Sigmoid colon (tissue), 6 donors: ENCODE measurements at regions not wholly inside any gene's neighbourhood (a gene's known extent, or its start where the extent isn't known, plus 50 kb on each side); places are given as distances from the start of the nearest gene placed in this dataset.

Experiments used
- DNase-seq: peaks from one replicate; pipeline ENCODE4 v3.0.0-alpha.2; 2019
- H3K27ac ChIP-seq, 4 donors: fragments of 200-600 bp; sonication (generic); one replicate each; pipeline ENCODE4 v1.5.1; 2016 to 2019; ENCODE audit warnings: mild to moderate bottlenecking in 1 of 4
- H3K27me3 ChIP-seq, 3 donors: fragments of 200-600 bp; sonication (generic); one replicate each; pipeline ENCODE4 v1.5.1; 2019; ENCODE audit warnings: mild to moderate bottlenecking in 1 of 3
- H3K36me3 ChIP-seq, 4 donors: fragments of 200-600 bp; sonication (generic); one replicate each; pipeline ENCODE4 v1.5.1; 2016 to 2019
- H3K4me1 ChIP-seq, 4 donors: fragments of 200-600 bp; sonication (generic); one replicate each; pipeline ENCODE4 v1.5.1; 2017 to 2019
- H3K4me3 ChIP-seq, 4 donors: fragments of 200-600 bp; sonication (generic); one replicate each; pipeline ENCODE4 v1.5.1; 2017 to 2019; ENCODE audit warnings: mild to moderate bottlenecking in 2 of 4, moderate library complexity in 1 of 4
- H3K9me3 ChIP-seq, 4 donors: fragments of 200-600 bp in 3 of 4; sonication (generic) in 3 of 4; one replicate each; pipeline versions ENCODE4 v1.5.1 to v1.6.1; 2013 to 2019
- CTCF ChIP-seq, 4 experiments: fragments of 450-650 bp in 3 of 4; fragments of 200-600 bp in 1 of 4; IDR thresholded peaks; one replicate each; pipeline ENCODE4 v1.5.1; 2016 to 2019; ENCODE audit warnings: antibody characterized with exemption in 4 of 4, mild to moderate bottlenecking in 3 of 4, moderate library complexity in 2 of 4
- EP300 ChIP-seq, 4 donors: sonication (generic); formaldehyde crosslinking; IDR thresholded peaks; one replicate each; pipeline ENCODE4 v1.6.1; 2017; ENCODE audit warnings: antibody characterized with exemption in 4 of 4
- POLR2A ChIP-seq, 2 donors: fragments of 450-650 bp; IDR thresholded peaks; one replicate each; pipeline ENCODE4 v1.6.1; 2016; ENCODE audit warnings: antibody characterized with exemption in 2 of 2, mild to moderate bottlenecking in 2 of 2, moderate library complexity in 2 of 2
- POLR2AphosphoS5 ChIP-seq, 4 donors: sonication (generic); formaldehyde crosslinking; IDR thresholded peaks; one replicate each; pipeline ENCODE4 v1.6.1; 2017; ENCODE audit warnings: antibody characterized with exemption in 4 of 4
- WGBS, 2 donors: extraction: QIAGEN DNeasy Blood & Tissue Kit; methylation state at CpG; one replicate each; pipeline ENCODE4 v1.1.7; 2013; 5-methylcytosine and 5-hydroxymethylcytosine counted together
- intact Hi-C: fragments of 100-400 bp; cut with DNase I; formaldehyde crosslinking; loops from one replicate; pipeline ENCODE4 v1.15.1; 2023
- donor health status: healthy with polysubstance abuse.
- donor health status: healthy.

- TF ChIP-seq POLR2A (IDR thresholded peaks at IDR 0.05) (no peak), POLR2AphosphoS5 (IDR thresholded peaks at IDR 0.05) (no peak), EP300 (IDR thresholded peaks at IDR 0.05) (no peak), CTCF (IDR thresholded peaks at IDR 0.05) (no peak)
These were observed 172.4 kb upstream of the KCNH7 start for GRCh38 chr2:163011000-163011399.

GRCh38 chr2:163008642-163009041, 170.1 kb upstream of the KCNH7 start:
- no peaks in the 10 kb centered on the region for H3K4me1 ChIP-seq
- no peaks in the 10 kb centered on the region for H3K36me3 ChIP-seq
- WGBS, 2 donors = 83 to 86% methylated on average over 2 of the region's 2 CpGs
- H3K9me3 ChIP-seq = no peaks in the 10 kb centered on the region
- no peak overlapping the region for H3K4me3 ChIP-seq
- TF ChIP-seq POLR2AphosphoS5 (IDR thresholded peaks at IDR 0.05) (no peak), EP300 (IDR thresholded peaks at IDR 0.05) (no peak), POLR2A (IDR thresholded peaks at IDR 0.05) (no peak), CTCF (IDR thresholded peaks at IDR 0.05) (no peak)
- intact Hi-C loops = no loop called here
- no peak for DNase-seq
- H3K27ac ChIP-seq = no peak overlapping the region
- H3K27me3 ChIP-seq = no peaks in the 10 kb centered on the region

More at GRCh38 chr2:163011000-163011399, 172.4 kb upstream of the KCNH7 start:
- DNase-seq = no peak
- Histone ChIP-seq H3K27me3 (no peaks in the 10 kb centered on the region), H3K4me3 (no peak overlapping the region), H3K27ac (no peak overlapping the region), H3K4me1 (no peaks in the 10 kb centered on the region), H3K9me3 (peaks cover 0 to 2% (median 0%) of the 10 kb centered on the region in 4 donors), H3K36me3 (no peaks in the 10 kb centered on the region)
- WGBS, 2 donors = 48 to 65% methylated on average over 1 of the region's 1 CpG
- intact Hi-C loops = no loop called here

- intact Hi-C loops = no loop called here
- Histone ChIP-seq H3K27ac (no peak overlapping the region), H3K27me3 (no peaks in the 10 kb centered on the region), H3K36me3 (no peaks in the 10 kb centered on the region), H3K4me3 (no peak overlapping the region), H3K4me1 (no peaks in the 10 kb centered on the region), H3K9me3 (no peaks in the 10 kb centered on the region)
- no peak for DNase-seq
- TF ChIP-seq POLR2A (IDR thresholded peaks at IDR 0.05) = no peak
- TF ChIP-seq EP300 (IDR thresholded peaks at IDR 0.05) = no peak
- TF ChIP-seq CTCF (IDR thresholded peaks at IDR 0.05) = no peak
- no peak for TF ChIP-seq POLR2AphosphoS5 (IDR thresholded peaks at IDR 0.05)
These were observed 156.2 kb upstream of the KCNH7 start for GRCh38 chr2:162994718-162995117.

- H3K9me3 ChIP-seq = no peaks in the 10 kb centered on the region
- 62 to 64% methylated on average over 3 of the region's 3 CpGs for WGBS, 2 donors
- no peak overlapping the region for H3K4me3 ChIP-seq
- TF ChIP-seq CTCF (IDR thresholded peaks at IDR 0.05) = no peak
- TF ChIP-seq EP300 (IDR thresholded peaks at IDR 0.05) = no peak
- TF ChIP-seq POLR2AphosphoS5 (IDR thresholded peaks at IDR 0.05) = no peak
- H3K4me1 ChIP-seq = no peaks in the 10 kb centered on the region
- H3K27me3 ChIP-seq = no peaks in the 10 kb centered on the region
- no peak for DNase-seq
- H3K27ac ChIP-seq = no peak overlapping the region
- no peaks in the 10 kb centered on the region for H3K36me3 ChIP-seq
- intact Hi-C loops = no loop called here
These were observed 154.3 kb upstream of the KCNH7 start for GRCh38 chr2:162992828-162993227.

GRCh38 chr2:162989507-162989906, 150.9 kb upstream of the KCNH7 start:
- intact Hi-C loops = no loop called here
- WGBS, 2 donors = 43 to 54% methylated on average over 3 of the region's 3 CpGs
- H3K4me1 ChIP-seq = no peaks in the 10 kb centered on the region
- H3K9me3 ChIP-seq = no peaks in the 10 kb centered on the region
- H3K27me3 ChIP-seq = no peaks in the 10 kb centered on the region
- no peaks in the 10 kb centered on the region for H3K36me3 ChIP-seq
- no peak overlapping the region for H3K27ac ChIP-seq
- DNase-seq = no peak
- no peak overlapping the region for H3K4me3 ChIP-seq
- TF ChIP-seq EP300 (IDR thresholded peaks at IDR 0.05) (no peak), POLR2AphosphoS5 (IDR thresholded peaks at IDR 0.05) (no peak), POLR2A (IDR thresholded peaks at IDR 0.05) (no peak), CTCF (IDR thresholded peaks at IDR 0.05) (no peak)
